ENCODE measurements at regions not wholly inside any gene's neighbourhood (a gene's known extent, or its start where the extent isn't known, plus 50 kb on each side); places are given as distances from the start of the nearest gene placed in this dataset.
A peak's percentile ranks its signal among the peaks of the same experiment; 100 is the strongest.

DNA sequence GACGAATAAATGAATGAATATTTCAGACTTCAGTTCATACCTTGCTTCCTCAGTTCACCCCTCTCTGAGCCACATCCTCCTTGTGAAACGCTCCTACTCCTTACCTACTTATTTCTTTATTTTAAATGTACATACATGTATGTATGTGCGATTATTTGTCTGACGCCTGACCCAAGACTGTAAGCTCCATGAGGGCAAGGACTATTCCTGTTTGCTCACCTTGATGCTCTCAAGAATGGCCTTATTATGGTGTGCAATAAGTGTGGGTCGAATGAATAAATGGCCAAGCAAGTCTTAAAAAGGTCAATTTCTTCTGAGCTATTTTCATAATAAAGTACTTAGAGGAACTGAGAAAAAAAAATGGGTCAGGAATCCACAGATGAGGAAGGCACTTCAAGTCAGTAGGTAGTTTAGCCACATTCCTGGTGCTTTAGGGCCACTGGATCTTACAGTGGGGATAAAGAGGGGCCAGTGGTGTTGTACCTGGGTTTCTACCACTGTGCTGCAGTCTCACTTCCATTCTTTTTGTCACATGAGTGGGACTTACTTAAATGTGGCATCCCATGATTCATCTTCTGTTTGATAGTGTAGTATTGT is 74.7 kb downstream of the SDC1 start:
- DNase-seq = no peak

DNA sequence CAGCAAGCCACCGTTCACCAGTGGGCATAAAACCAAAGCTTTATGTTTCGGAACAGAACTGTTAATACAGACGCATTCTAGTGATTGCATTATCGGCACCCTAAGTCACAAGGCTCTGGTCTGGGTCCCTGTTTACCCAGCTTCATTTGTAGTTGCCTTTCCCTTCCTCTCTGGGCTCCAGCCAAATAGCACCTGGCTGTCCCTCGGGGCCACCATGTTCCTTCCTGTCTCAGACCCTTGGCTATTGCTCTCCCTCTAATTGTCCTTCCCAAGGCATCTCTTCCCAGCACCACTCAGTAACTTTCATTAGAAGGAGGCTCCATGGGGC is 75.3 kb downstream of the SDC1 start:
- DNase-seq = no peak

DNA sequence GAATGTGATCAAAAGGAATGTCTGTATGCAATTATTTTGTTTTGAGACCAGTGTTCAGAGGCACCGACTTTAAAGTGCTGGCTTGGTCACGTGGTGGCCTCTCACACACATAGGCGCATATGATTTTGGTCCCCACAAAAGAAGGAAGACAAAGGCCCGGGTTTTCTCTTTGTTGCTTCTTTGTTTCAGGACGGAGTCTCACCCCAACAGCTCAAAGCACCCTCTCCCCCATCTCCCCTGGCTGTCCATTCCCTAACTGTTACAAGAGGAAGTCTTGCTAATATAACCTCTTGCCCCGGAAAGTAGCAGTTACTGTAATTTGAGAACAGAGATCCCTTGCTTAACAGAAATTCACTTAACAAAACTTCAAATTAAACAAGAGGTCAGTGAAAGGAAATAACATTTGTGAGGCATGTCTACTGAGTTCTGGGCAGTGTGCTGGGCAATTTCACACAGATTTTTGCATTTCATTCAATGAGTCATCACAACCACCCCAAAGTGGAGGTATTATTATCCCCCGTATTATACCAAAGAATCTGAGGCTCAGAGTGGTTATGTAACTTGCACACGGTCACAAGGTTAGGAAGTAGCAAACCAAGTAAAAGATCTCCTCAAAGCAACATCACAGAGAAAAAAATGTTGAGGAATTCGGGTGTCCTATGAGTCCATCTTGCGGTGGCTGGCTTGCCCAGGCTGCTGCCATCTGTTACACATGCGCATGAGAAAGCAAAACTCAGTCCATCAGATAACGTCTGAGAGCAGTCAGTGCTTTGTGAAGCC is 75.8 kb downstream of the SDC1 start:
- DNase-seq = no peak

DNA sequence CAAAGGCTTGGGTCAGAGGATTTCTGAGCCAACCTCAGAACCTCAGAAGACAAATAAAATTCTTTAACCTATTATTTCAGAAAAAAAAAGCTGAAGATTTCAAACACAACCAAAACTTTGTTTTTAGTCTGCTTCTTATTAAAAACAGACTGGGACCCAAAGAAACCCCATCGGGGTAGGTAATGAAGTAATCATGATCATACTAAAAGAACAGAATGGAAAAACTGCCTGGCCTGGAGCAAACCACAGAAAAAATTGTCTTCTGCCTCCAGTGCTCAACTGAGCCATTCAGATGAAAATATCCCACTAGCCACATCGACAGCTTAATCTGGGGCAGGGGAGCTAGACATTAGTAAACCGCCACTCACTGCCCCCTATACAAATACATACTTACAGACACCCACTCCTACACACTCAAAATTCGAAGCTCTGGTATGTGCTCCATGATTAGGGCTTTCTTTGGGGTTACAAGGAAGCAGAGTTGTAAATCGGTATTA is 76.5 kb downstream of the SDC1 start:
- no peak for DNase-seq

DNA sequence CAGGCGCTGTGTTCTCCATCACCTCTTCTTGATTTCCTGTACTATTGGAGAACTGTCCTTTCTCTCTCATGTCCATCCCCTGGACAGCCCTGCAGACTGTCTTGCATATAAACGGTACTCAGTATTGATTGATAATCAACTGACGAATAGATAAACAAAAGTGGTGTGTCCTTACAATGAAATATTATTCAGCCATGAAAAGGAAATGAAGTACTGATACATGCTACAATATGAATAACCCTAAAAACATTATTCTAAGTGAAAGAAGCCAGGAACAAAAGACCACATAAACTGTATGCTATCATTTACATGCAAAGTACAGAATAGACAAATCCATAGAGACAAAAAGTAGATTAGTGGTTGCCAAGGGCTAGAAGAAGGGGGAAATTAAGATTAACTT is 77.6 kb downstream of the SDC1 start:
- no peak for DNase-seq

DNA sequence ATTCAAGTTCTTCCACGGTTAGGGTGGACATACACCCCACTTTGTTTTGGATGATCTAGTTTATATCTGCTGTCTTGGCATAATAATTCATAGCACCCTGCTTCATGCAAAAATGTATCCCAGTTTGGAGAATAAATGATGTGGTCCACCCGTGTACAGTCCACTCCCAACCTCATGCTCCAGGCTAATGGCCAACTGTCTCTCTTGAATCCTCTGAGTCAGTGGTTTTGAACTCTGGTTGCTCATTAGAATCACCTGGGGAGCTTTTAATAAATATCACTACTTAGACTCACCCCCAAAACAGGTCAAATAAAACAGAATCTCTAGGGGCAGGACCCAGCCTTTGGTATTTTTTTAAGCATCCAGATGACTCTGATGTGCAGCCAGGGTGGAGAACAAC is 78.5 kb downstream of the SDC1 start:
- no peak for DNase-seq

DNA sequence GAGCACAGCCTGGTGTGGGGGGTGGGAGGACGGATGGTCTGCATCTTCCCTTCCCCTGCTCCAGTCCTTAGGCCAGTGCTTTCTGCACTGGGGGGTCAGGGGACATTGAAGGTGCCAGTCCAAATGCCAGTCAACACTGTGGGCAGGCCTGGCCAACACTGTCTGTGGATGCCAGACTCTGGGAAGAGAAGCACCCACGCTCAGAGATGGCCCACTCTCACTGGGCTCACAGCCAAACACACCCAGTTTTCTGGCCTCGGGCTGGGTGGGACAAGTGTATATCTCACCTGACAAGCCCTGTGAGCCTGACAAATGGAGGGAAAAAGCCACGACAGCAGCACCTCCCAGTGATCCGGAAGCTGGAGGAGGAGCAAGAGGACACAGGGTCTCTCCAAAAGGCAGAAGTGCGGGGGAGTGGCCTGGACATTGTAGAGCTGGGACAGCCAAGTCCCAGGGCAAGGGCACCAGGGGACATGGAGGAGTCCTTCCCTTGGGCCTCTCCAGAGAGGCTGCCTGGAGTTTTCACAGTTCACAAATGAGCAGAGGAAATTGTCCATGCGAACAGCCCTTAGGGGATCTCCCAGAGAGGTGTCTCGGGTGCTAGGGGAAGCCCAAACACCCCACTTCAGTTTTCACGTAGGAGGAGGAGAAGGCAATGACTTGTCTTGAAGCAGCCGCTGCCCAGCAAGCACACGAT is 79.3 kb downstream of the SDC1 start:
- DNase-seq = peak; percentile 11

DNA sequence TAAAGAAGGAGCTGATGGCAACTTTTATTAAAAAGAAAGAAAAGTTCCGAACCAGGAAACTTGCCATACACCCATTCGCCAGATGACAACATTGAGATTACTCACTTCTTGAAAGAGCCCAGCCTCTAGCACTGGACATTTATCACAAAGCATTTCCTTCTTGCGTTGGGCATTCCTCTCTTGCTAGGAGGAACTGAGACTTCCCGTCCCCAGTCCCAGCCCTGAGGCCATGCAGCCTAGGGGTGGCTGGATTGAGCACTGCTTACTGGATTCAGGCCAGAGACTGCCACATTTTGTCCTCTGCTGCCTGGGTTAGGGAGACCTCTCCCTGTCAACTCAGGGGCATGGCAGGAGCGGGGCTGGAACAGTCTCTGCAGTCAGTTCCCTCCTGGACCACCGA is 80.1 kb downstream of the SDC1 start:
- DNase-seq = peak; percentile 56

DNA sequence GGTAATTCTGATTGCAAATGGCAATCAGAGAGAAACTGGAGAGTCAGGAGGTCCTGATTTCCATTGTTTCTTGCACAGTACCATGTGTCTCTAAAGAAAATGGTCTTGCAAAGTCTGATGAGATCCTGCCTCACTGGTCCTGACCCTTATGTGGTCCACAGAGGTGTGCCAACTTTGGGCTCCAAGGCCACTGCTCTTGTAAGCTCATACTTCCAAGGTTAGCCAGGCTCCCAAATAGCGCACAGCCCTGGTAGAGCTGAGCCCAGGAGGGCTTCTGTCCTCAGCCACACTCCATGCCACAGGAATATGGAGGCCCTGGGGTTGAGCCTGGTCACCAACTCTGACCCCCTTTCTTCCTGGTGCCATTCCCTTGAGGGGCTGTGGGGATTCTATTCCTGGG is 80.7 kb downstream of the SDC1 start:
- no peak for DNase-seq

DNA sequence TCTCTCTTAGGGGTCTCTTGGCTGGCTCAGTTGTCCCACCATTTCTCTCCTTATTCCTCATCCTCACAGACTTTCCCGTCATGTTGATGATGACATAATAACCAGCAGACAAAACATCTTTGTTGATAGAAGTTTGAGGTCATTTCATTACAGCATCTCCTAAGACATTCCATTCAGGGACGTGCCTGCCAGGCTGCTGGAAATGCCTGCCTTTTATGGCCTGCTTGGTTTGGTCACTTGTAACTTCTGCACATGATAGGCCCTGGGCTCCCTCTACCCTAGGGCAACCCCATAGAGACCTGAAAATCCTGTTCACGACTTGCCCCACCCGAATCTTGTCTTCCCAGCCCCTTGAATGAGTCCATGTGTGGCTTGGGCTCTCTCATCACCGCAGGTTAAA is 81.7 kb downstream of the SDC1 start:
- no peak for DNase-seq

DNA sequence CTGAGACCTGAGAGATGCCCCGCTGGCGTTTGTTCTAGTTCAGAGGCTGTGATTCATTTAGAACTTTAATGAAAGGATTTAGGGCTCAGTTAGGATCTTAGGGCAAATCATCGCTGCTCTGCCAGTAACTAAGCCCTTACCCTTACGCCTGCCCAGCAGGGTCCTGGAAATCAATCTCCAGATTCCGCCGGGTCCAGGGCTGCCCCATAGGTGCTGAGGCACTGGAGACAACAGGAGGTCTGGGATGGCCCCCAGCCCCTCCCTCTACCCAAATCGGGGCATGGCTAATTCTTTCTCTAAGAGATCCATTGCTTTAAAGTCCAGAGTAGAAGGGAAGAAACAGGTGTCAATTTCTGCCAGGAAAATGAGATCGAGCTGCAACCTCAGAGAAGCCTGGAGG is 83.1 kb downstream of the SDC1 start:
- DNase-seq = no peak

DNA sequence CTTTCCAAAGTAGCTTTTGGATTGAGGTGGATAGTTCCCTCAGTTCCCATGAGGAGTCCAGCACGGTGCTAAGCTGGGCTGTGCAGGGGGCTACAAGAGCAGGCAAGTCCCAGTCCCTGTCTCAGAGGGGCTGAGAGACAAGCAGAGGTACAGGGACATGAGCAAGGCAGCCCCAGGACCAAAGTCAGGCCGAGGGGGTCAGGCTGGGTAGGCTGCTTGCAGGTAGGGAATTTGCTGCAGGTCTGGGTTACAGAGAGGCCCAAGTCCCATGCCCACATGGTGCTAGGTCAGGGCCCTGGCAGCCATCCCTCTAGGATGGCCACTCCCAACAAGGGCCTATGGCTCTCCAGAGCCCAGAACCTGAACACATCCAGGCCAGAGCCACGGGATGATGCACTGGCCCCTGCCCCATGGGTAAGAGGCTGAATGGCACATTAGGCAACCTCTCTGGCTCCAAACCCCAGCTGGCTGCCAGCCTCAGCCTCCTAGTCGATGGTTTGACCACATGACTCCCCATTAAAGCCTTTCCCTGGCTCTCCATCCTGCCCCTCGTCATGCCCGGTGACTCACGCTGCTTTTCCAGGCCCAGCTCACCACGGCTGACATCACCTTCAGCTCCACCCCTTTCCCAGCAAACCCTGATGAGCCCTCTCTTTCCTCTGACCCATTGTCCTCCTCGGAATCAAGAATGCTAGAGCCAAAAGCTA is 83.7 kb downstream of the SDC1 start:
- peak; percentile 26 for DNase-seq

DNA sequence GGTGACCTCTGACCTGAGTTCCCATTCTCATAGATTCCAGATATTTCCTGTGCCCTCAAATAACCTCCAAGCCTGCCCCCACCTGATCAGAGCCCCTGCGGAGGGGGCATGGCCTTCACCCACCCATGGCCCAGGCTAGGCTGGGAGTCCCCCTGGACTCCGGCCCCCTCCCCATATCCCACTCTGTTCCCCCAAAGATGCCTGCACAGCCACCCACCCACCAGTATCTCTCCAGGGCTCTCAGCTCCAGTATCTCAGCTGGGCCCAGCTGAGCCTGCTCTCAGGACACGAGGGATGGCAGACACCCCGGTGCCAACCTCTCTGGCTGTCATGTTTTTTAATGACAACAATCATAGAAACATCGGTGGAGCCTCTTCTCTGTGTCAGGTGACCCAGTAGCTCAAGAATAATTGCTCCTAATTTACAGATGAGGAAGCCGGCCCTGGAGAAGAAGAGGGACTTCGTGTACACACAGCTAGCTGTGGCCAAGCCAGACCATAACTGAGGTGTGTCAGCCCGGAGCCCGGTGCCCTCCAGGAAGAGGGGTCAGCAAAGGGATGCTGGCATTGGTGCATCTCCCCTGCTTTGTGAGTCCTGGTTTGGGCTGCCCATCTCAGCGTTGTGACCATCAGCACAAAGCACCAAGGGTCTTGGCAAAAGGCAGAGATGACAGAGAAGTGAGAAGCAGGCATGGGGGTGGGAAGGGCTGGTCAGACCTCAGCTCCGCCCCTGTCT is 84.4 kb downstream of the SDC1 start:
- no peak for DNase-seq

DNA sequence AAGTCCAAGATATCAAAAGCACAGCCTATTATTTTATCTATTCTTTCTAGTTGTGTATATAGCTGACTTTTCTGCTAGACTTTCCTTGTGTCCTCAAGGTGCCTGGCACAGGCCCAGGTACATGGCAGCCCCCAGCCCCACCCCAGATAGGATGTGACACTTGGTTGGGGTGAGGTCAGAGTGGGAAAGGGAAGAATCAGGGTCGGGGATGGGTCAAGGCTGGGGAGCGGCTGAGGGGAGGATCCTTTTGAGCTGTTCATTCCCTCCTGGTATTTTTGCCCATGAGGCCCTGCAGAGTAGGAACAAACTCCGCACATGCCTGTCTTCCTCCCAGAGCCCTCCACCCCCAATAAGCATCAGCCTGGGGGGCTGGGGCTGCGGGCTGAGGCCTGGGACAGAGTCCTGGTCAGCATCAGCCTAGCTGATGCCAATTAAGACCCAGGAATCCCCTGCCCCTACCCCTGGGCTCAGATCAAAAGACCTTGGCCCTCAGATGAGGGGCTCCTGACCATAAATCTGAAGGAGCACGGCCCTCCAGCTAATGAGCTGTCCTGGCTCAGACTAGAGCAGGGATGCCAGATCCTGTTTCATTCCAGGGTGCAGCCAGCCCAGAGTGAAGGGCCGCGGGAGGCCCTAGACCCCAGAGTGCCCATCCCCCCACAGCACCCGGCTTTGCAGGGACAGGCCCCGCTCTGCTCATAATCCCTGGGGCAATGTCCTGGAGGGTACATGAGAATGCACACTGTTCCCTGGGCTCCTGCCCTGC is 85.3 kb downstream of the SDC1 start:
- DNase-seq = no peak

DNA sequence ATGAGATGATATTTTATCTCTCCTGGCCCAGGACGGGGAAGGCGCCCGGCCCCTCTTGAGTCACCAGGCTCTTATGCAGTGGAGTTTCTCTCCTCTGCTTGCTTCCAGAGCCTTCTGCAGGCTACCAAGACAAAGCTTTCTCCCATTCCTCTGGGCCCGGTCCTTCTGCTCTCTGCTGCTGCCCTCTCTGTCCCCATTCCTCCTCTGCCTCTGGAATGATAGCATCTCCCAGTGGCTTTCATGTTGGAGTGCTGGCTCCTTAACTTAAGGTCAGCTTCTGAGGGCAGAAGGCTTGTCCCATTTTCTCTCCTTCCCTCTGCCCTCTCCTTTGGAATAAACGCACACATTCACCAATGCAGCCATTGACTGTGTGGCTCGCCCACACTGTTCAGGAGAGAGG is 86.2 kb downstream of the SDC1 start:
- DNase-seq = no peak

DNA sequence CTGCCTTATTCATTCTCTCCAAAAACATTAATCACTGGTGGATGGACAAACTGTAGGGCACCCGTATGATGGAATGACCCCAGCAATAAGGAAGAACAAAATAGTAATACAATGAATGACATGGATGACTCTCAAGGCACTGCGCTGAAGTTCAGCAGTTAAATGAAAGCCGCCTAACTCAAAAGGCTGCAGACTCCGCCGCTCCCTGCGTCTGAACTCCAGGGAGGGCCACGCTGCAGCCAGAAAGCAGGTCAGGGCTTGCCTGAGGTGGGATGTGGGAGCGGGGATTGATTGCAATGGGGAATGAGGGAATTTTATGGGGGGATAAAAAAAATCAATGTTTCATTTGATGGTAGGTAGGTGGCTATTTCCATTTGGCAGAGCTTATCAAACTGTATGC is 86.5 kb upstream of the LAPTM4A start:
- DNase-seq = no peak

DNA sequence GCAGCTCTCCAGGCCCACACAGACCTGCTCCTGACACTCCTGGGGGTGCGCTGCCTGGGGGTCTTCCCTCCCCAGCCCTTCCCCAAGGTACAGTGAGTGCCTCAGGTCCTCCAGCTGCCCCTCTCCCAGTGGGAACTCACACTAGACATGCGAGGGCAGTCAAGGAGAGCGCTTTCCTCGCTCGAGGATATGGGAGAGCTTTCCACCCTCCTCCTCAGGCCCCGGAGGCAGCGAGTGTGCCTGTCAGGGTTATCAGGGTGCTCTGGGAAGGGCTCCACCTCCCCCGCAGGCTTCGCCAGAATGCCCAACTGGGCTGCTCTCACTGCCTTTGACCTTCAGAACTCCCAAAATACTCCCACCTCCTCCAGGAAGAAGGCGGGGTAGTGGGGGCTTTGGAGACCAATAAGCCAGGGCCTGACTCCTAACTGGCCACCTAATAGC is 85.7 kb upstream of the LAPTM4A start:
- no peak for DNase-seq

DNA sequence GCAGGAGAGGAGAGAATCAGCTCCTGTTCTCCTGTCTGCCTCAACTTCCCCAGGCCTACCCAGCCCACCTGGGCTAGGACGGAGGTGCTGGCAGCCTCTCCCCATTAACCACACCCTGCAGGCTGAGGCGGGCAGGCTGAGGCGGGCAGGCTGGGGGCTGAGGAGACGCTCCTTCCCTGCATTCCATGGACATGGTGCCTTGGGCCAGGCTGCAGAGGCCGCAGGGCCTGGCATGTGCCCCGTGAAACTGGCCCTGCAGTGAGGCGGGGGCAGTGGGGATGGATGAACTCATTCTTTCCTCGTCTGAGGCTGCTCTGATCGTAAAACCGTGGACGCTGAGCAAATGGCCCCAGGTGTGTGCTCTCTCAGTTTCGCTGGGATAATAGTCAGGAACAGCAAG is 84.7 kb upstream of the LAPTM4A start:
- DNase-seq = no peak

DNA sequence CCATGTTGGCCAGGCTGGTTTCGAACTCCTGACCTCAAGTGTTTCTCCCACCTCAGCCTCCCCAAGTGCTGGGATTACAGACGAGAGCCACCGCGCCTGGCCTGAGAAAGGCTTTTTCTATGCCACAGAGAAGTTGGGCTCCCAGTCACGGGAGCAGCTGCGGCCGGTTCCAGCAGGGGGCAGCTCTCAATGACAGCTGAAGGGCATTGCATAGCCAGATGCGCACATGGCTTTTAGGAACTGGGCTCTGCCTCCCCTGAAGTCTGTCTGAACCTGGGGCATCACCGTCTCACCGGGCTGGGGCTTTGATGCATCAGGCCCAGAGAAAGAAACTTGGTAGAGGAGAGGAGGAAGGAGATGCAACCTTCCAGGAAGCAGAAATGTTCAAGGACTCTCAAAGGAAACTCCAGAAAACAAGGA is 84.2 kb upstream of the LAPTM4A start:
- DNase-seq = peak; percentile 78

DNA sequence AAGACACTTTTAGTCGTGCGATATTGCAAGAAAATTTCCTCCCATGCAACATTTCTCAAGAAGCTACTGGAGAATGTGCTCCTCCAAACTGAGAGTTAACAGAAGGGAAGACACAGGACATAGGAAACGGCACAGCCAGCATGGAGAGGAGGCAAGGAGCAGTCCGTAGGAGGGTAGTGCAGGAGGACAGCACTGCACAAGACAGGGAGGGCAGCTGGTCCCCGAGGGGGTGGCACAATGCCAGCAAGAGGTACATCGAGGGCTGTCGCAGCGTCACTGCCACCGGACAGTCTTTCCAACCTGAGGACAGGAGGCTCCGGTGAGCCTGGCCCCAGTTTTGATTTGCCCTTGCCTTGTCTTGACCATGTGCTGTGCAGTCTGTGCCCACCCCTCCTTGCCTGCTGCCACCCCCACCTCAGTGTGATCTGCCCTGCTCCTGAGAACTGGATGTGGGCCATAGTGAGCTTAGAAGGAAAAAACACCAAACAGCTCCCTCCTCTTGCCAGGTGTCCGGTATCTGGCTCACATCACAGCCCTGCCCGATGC is 81.6 kb upstream of the LAPTM4A start:
- no peak for DNase-seq

DNA sequence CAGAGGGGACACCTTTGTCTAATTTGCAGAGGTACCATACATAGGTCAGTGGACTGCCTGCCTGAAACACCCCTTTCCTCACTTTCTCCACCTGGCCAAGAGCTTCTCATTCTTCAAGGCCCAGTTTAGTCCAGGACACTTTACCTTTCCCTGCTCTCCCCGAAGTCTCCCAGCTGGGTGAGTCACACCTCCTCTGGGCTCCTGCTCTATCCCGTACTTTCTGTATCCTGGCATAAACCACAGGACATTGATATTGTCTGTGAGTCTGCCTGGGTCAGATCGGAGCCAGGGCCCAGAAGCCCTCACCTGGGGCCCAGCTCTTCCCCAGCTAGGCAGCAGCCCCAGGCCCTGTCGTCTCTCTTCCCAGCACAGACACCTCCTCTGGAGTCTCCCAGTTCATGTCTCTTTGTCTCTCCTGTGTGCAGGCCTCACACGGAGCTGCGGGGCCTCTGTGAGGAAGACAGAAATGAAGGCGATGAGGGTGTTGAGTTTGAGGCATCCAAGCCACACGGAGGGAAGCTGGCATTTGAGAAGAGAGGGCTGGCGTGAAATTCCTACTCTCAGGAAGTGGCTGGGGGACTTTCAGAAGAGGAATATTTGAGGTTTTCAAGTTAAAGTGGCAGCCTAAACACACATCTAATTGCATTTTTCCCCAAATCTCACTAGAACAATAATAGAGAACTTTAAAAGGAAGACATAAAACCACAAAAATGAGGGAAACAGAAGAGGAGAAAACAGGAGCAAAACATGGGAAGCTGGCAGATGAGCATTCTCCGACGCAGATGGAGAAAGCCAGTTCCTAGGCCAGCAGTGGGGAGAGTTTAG is 79.6 kb upstream of the LAPTM4A start:
- no peak for DNase-seq

Data from suppressor macrophage treated with lipopolysaccharide for 4 hours (primary cell).